ENCODE measurements at regions not wholly inside any gene's neighbourhood (a gene's known extent, or its start where the extent isn't known, plus 50 kb on each side); places are given as distances from the start of the nearest gene placed in this dataset.

DNA sequence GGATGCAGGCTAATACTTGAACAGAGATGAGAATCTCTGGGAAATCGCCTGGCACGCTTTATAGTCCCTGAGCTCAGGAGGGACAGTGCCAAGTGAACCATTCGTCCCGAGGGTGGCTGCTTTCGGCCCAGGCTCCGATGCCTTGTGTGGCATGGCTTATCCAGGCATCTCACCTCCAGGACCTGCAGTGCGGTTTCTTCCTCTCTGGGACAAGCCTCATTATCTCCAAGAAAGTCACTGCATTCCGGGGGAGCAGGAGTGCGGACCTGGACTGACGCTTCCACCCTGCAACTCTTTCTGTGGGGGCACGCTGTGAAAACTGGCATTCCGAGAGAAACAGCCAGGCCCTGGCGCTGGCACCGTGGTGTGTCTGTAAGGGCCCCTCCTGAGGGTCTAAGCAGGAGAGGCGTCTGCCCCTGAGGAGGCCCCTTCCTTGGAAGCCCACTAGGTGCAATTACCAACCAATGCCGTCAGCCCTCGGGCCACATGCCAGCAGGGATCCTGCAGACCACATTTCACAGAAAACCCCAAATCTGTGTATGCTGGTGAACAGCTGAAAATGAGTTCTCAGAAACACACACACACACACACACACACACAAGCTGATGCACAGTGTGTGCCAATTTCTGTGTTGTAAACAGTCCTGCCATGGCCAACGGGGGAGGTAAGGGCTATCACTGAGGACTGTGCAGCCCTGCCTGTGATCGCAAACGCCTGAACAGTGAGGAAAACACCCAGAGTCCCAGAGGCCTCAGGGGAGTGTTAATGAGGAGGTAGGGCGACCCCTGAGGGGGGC lies 351.9 kb upstream of the SALL3 start:
- Histone ChIP-seq H3K27ac (no peak overlapping the region), H3K4me1 (ENCODE audit: low read depth, poor library complexity, severe bottlenecking) (no peaks in the 10 kb centered on the region), H3K4me2 (no peak overlapping the region), H3K4me3 (IDR thresholded peaks at IDR 0.05; ENCODE audit: insufficient read depth, low read depth, low read length) (no peak overlapping the region), H3K79me2 (ENCODE audit: insufficient read depth, low read depth) (no peaks in the 10 kb centered on the region), H4K20me1 (ENCODE audit: insufficient read depth) (no peaks in the 10 kb centered on the region), H3K9ac (no peak overlapping the region), H3K27me3 (ENCODE audit: insufficient read depth, low read depth) (no peaks in the 10 kb centered on the region), H3K36me3 (ENCODE audit: insufficient read depth) (no peaks in the 10 kb centered on the region), H2AFZ (ENCODE audit: low read depth) (no peak overlapping the region)
- TF ChIP-seq, protein P1, sequence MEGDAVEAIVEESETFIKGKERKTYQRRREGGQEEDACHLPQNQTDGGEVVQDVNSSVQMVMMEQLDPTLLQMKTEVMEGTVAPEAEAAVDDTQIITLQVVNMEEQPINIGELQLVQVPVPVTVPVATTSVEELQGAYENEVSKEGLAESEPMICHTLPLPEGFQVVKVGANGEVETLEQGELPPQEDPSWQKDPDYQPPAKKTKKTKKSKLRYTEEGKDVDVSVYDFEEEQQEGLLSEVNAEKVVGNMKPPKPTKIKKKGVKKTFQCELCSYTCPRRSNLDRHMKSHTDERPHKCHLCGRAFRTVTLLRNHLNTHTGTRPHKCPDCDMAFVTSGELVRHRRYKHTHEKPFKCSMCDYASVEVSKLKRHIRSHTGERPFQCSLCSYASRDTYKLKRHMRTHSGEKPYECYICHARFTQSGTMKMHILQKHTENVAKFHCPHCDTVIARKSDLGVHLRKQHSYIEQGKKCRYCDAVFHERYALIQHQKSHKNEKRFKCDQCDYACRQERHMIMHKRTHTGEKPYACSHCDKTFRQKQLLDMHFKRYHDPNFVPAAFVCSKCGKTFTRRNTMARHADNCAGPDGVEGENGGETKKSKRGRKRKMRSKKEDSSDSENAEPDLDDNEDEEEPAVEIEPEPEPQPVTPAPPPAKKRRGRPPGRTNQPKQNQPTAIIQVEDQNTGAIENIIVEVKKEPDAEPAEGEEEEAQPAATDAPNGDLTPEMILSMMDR (conservative IDR thresholded peaks at IDR 0.05; ENCODE audit: low read depth, low read length) = no peak

GRCh38 chr18:78629426-78629825 lies 350.2 kb upstream of the SALL3 start:
- no peak overlapping the region for H3K27ac ChIP-seq
- no peaks in the 10 kb centered on the region for H3K79me2 ChIP-seq (ENCODE audit: insufficient read depth, low read depth)
- H4K20me1 ChIP-seq (ENCODE audit: insufficient read depth) = no peaks in the 10 kb centered on the region
- no peaks in the 10 kb centered on the region for H3K36me3 ChIP-seq (ENCODE audit: insufficient read depth)
- TF ChIP-seq, protein P1 (conservative IDR thresholded peaks at IDR 0.05; ENCODE audit: low read depth, low read length) = no peak
- no peaks in the 10 kb centered on the region for H3K4me1 ChIP-seq (ENCODE audit: low read depth, poor library complexity, severe bottlenecking)
- no peaks in the 10 kb centered on the region for H3K27me3 ChIP-seq (ENCODE audit: insufficient read depth, low read depth)
- no peak overlapping the region for H3K4me3 ChIP-seq (IDR thresholded peaks at IDR 0.05; ENCODE audit: insufficient read depth, low read depth, low read length)
- H3K9ac ChIP-seq = no peak overlapping the region
- H3K4me2 ChIP-seq = no peak overlapping the region
- H2AFZ ChIP-seq (ENCODE audit: low read depth) = no peak overlapping the region

DNA sequence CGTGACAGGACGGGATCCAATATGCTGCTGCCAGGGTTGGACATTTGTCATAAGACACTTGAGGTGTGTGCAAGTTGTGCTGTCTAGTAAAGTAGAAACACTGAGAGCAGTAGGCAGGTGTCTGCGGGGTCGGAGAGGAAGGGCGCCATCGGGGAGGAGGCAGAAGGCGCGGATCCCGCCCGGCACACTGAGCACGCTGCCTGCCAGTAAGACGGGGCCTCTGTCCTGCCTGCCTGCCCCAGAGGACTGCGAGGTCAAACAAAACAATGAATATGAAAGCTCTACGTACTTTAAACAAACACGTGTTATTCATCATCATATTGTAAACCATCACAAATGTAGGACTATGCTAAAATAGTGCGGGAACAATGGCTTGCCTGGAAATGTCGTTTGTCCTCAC lies 349.3 kb upstream of the SALL3 start:
- Histone ChIP-seq H3K4me3 (IDR thresholded peaks at IDR 0.05; ENCODE audit: insufficient read depth, low read depth, low read length) (no peak overlapping the region), H3K4me1 (ENCODE audit: low read depth, poor library complexity, severe bottlenecking) (no peaks in the 10 kb centered on the region), H3K27ac (no peak overlapping the region), H3K9ac (no peak overlapping the region), H3K79me2 (ENCODE audit: insufficient read depth, low read depth) (no peaks in the 10 kb centered on the region), H3K4me2 (no peak overlapping the region), H4K20me1 (ENCODE audit: insufficient read depth) (no peaks in the 10 kb centered on the region), H3K27me3 (ENCODE audit: insufficient read depth, low read depth) (no peaks in the 10 kb centered on the region), H3K36me3 (ENCODE audit: insufficient read depth) (no peaks in the 10 kb centered on the region), H2AFZ (ENCODE audit: low read depth) (no peak overlapping the region)
- TF ChIP-seq, protein P1 (conservative IDR thresholded peaks at IDR 0.05; ENCODE audit: low read depth, low read length) = no peak

DNA sequence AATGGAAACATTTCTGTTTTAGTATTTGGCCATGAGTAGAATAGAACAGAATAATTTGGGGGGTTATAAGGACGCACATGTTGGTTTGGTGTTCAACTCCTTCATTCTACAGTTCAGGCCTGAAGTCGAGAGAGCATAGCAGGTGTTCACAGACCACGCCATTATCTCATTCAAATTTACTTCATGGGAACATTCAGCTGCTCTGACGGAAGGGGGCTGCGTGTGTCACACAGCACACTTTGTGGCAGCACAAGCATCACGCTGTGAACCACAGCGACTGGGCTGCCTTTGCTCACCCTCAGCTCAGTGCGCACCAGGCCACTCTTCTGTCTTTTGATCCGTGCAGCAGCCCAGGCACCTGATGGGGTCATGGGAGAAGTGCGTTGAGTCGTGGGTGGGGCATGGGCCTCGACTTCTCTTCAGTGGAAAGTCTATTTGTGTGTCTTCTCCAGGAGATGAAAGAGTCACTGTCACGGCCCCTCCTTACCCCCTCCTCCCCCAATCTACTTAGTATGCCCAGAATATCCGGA lies 348.6 kb upstream of the SALL3 start:
- Histone ChIP-seq H3K4me3 (IDR thresholded peaks at IDR 0.05; ENCODE audit: insufficient read depth, low read depth, low read length) (no peak overlapping the region), H3K4me2 (no peak overlapping the region), H3K79me2 (ENCODE audit: insufficient read depth, low read depth) (no peaks in the 10 kb centered on the region), H3K36me3 (ENCODE audit: insufficient read depth) (no peaks in the 10 kb centered on the region), H2AFZ (ENCODE audit: low read depth) (no peak overlapping the region), H3K4me1 (ENCODE audit: low read depth, poor library complexity, severe bottlenecking) (no peaks in the 10 kb centered on the region), H3K27ac (no peak overlapping the region), H3K9ac (no peak overlapping the region), H4K20me1 (ENCODE audit: insufficient read depth) (no peaks in the 10 kb centered on the region), H3K27me3 (ENCODE audit: insufficient read depth, low read depth) (no peaks in the 10 kb centered on the region)
- TF ChIP-seq, protein P1 (conservative IDR thresholded peaks at IDR 0.05; ENCODE audit: low read depth, low read length) = no peak

Measured in KMS-11 (cell line).